GM12891 (cell line): ENCODE measurements at regions not wholly inside any gene's neighbourhood (a gene's known extent, or its start where the extent isn't known, plus 50 kb on each side); places are given as distances from the start of the nearest gene placed in this dataset.

Experiments used
- POLR2A ChIP-seq: IDR thresholded peaks from 2 replicates; pipeline ENCODE4 v1.6.1; 2011; ENCODE audit warnings: low read depth, low read length, control low read depth
- POLR2AphosphoS5 ChIP-seq: IDR thresholded peaks from 2 replicates; pipeline ENCODE4 v1.6.1; 2011; ENCODE audit warnings: low read depth, low read length, control low read depth

GRCh38 chr18:76564117-76564516 lies 69.1 kb upstream of the ZNF516 start:
- TF ChIP-seq POLR2AphosphoS5 (no peak), POLR2A (no peak)
